HL-60 (cell line): ENCODE measurements at regions not wholly inside any gene's neighbourhood (a gene's known extent, or its start where the extent isn't known, plus 50 kb on each side); places are given as distances from the start of the nearest gene placed in this dataset.
A peak's percentile ranks its signal among the peaks of the same experiment; 100 is the strongest.

Experiments
- DNase-seq, 2 experiments: peaks; one replicate each; pipeline ENCODE4 v3.0.0-alpha.2; 2010 to 2020; ENCODE audit warnings: low read depth in 1 of 2, low spot score in 1 of 2
- H3K27ac ChIP-seq: fragments of 250-450 bp; sonication (Bioruptor Pico); replicated peaks from 2 replicates; pipeline ENCODE4 v1.5.1; 2020; ENCODE audit warnings: mild to moderate bottlenecking, moderate library complexity
- H3K27me3 ChIP-seq: fragments of 250-450 bp; sonication (Bioruptor Pico); 2 replicates; pipeline ENCODE4 v1.5.1; 2021; ENCODE audit warnings: mild to moderate bottlenecking, moderate library complexity; ENCODE audit not compliant: insufficient read depth, poor library complexity, severe bottlenecking
- H3K4me3 ChIP-seq: replicated peaks from 2 replicates; pipeline ENCODE4 v1.5.1; 2011; ENCODE audit warnings: mild to moderate bottlenecking, control low read depth, low read length; ENCODE audit not compliant: insufficient read depth
- GABPA ChIP-seq: IDR thresholded peaks from 2 replicates; pipeline ENCODE4 v1.6.1; 2012; ENCODE audit warnings: low read depth
- POLR2AphosphoS5 ChIP-seq: IDR thresholded peaks from 2 replicates; pipeline ENCODE4 v1.6.1; 2012; ENCODE audit warnings: low read depth
- SPI1 ChIP-seq: IDR thresholded peaks from 2 replicates; pipeline ENCODE4 v1.6.1; 2012; ENCODE audit warnings: low read depth, mild to moderate bottlenecking, borderline replicate concordance
- TF ChIP-seq, protein P1 (sequence below): IDR thresholded peaks from one replicate; pipeline ENCODE4 v1.5.1; 2011; ENCODE audit warnings: low read length, control low read depth, inconsistent platforms; ENCODE audit not compliant: insufficient read depth
- TF ChIP-seq, protein P2 (sequence below): IDR thresholded peaks from 2 replicates; pipeline ENCODE4 v1.6.1; 2012; ENCODE audit warnings: low read depth; ENCODE audit not compliant: insufficient replicate concordance

DNA sequence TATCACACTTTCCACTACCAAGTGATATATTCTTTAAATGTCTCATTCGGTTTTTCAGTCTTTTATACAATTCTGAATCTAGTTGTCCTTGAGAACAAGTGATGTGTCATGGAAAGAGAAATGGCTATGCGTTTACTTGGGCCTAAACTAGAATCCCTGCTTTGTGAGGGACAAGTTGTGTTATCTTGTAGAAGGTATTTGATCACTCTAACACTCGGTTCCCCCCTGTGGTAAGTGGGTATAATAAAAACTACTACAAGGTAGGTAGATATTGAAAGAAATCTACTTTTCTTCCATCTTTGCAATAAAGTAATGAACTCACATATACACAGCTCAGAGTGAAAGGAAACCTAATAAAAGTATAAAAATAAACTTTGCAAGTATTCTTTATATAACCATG, 108.9 kb downstream of the MANEA start:
- Histone ChIP-seq H3K27me3 (no peaks in the 10 kb centered on the region), H3K27ac (no peak overlapping the region), H3K4me3 (no peak overlapping the region)
- DNase-seq = no peak
- TF ChIP-seq, protein P1, sequence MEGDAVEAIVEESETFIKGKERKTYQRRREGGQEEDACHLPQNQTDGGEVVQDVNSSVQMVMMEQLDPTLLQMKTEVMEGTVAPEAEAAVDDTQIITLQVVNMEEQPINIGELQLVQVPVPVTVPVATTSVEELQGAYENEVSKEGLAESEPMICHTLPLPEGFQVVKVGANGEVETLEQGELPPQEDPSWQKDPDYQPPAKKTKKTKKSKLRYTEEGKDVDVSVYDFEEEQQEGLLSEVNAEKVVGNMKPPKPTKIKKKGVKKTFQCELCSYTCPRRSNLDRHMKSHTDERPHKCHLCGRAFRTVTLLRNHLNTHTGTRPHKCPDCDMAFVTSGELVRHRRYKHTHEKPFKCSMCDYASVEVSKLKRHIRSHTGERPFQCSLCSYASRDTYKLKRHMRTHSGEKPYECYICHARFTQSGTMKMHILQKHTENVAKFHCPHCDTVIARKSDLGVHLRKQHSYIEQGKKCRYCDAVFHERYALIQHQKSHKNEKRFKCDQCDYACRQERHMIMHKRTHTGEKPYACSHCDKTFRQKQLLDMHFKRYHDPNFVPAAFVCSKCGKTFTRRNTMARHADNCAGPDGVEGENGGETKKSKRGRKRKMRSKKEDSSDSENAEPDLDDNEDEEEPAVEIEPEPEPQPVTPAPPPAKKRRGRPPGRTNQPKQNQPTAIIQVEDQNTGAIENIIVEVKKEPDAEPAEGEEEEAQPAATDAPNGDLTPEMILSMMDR = no peak
- TF ChIP-seq SPI1 (no peak), GABPA (no peak)
- TF ChIP-seq, protein P2, sequence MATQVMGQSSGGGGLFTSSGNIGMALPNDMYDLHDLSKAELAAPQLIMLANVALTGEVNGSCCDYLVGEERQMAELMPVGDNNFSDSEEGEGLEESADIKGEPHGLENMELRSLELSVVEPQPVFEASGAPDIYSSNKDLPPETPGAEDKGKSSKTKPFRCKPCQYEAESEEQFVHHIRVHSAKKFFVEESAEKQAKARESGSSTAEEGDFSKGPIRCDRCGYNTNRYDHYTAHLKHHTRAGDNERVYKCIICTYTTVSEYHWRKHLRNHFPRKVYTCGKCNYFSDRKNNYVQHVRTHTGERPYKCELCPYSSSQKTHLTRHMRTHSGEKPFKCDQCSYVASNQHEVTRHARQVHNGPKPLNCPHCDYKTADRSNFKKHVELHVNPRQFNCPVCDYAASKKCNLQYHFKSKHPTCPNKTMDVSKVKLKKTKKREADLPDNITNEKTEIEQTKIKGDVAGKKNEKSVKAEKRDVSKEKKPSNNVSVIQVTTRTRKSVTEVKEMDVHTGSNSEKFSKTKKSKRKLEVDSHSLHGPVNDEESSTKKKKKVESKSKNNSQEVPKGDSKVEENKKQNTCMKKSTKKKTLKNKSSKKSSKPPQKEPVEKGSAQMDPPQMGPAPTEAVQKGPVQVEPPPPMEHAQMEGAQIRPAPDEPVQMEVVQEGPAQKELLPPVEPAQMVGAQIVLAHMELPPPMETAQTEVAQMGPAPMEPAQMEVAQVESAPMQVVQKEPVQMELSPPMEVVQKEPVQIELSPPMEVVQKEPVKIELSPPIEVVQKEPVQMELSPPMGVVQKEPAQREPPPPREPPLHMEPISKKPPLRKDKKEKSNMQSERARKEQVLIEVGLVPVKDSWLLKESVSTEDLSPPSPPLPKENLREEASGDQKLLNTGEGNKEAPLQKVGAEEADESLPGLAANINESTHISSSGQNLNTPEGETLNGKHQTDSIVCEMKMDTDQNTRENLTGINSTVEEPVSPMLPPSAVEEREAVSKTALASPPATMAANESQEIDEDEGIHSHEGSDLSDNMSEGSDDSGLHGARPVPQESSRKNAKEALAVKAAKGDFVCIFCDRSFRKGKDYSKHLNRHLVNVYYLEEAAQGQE = no peak

DNA sequence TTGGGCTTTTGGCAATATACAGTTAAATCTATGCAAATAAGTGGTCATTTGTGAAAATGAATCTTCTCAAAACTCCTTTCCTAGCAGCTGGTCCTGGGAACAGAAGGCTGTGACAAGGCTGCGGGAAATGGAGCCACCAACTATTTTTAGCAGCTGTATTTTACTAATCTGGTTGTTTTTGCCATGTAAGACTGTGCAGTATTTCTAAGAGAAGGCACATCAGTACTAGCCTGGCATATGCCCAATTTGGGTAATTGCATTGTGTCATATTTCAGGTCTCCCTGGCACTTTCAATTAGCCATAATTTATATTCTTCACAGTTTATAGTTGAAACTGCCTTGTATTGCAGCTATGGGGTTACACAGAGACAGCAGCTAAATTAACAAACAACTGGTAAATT, 109.6 kb downstream of the MANEA start:
- Histone ChIP-seq H3K27ac (no peak overlapping the region), H3K27me3 (no peaks in the 10 kb centered on the region), H3K4me3 (no peak overlapping the region)
- TF ChIP-seq SPI1 = no peak
- DNase-seq = no peak

DNA sequence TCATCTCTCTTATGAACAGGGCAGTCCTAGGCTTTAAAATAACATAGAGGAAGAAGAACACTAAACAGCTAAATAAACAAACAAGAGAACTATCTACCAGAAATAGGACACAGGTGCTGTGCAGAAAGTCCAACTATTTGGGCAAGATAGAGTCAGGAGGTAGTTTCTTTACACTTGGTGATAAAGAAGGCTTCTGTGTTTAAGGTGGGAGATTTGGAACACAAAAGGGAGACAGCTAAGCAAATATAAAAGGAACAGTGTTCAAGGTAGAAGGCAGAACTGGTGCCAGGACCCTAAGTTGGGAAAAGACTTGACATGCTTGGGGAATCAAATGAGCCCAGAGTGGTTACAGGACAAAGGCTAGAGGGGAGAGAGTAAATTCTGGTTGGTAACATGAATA, 110.5 kb downstream of the MANEA start:
- TF ChIP-seq, protein P2 = no peak
- no peak for TF ChIP-seq GABPA
- DNase-seq = no peak
- H3K27me3 ChIP-seq = no peaks in the 10 kb centered on the region
- H3K27ac ChIP-seq = no peak overlapping the region
- no peak overlapping the region for H3K4me3 ChIP-seq

DNA sequence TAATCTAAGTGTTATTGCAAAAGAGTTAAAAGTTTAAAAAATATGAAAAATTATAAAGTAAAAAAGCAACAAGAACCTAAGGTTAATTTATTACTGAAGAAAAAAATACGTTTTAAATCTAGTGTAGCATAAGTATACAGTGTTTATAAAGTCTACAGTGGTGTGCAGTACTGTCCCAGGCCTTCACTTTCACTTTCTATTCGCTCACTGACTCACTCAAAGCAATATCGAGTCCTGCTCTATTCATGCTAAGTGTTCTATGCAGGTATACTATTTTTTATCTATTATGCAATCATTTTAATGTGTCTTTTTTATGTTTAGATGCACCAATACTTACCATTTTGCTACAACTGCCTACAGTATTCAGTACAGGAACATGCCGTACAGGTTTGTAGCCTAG, 113.0 kb downstream of the MANEA start:
- DNase-seq = no peak
- TF ChIP-seq SPI1 = no peak

DNA sequence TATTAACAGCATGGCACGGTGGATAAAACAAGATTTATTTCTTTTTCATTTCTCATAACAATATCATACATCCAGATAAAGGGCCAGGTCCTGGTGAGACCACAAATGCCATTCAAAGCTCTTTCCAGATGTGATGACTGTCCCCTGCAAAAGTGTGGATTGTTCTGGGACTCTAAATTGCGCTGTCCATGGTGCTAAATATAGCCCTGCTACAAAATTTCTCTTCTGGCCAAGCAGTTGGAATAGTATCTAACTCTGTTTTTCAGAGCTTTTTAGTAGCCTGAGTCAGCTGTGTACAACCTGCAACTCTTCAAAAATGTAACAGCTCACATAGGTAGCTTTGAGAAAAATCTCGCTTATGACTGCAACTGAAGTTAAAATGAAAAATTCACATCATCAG, 115.8 kb downstream of the MANEA start:
- Histone ChIP-seq H3K4me3 (no peak overlapping the region), H3K27ac (no peak overlapping the region), H3K27me3 (no peaks in the 10 kb centered on the region)
- DNase-seq = no peak
- TF ChIP-seq GABPA (no peak), POLR2AphosphoS5 (no peak), SPI1 (no peak)
- TF ChIP-seq, protein P1 = no peak
- TF ChIP-seq, protein P2 = peak; percentile 95

More for the DNA sequence above, 113.0 kb downstream of the MANEA start:
- no peaks in the 10 kb centered on the region for H3K27me3 ChIP-seq
- no peak overlapping the region for H3K4me3 ChIP-seq
- H3K27ac ChIP-seq = no peak overlapping the region
